GM18502 (cell line): ENCODE measurements at regions not wholly inside any gene's neighbourhood (a gene's known extent, or its start where the extent isn't known, plus 50 kb on each side); places are given as distances from the start of the nearest gene placed in this dataset.
"Not testable (repeated sequence)": the region's sequence is repeated elsewhere in the genome, so short reads cannot be mapped to it uniquely, and the experiment has no call there.

Experiments
- ATAC-seq: cut with Tn5 transposase; IDR thresholded peaks from one replicate; pipeline ENCODE4 v1.9.1; 2021; ENCODE audit warnings: mild to moderate bottlenecking; ENCODE audit not compliant: unreplicated experiment, poor library complexity

DNA sequence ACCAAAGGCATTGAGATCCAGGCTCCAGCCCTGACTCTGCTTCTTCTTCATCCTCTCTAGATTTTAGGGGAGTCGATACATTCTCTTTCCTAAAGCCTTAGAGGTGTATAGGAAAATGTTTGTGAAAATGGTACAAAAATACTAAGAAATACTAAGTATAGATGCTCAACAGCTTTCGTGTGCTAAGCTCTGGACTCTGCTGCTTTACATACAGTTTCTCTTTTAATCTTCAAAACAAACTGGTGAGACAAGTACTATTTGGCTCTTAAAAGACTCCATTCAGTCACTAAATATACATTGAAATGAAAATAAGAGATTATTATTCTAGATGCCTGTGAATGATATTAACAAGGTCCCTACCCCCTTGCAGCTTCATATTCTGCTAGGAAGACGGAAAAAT is 174.5 kb upstream of the TRPM3 start:
- no peak for ATAC-seq

DNA sequence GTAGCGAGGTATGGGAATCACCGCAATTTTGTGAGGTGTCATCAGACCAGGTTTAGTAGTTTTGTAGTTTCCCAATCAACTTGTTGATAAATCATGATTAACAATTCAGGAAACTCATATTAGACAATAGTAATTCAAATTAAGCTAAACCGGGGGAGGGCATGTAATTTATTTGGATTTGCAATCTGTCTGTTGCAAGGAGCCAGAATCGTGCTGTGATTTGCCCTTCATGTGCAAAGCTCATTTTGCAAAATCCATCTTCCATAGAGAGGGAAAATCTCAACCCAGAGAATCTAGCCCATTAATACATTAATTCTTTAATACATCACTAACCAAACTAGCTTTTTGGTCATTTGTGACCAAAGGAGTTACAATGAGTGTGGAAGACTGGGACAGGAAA is 164.7 kb upstream of the TRPM3 start:
- ATAC-seq, result no peak

DNA sequence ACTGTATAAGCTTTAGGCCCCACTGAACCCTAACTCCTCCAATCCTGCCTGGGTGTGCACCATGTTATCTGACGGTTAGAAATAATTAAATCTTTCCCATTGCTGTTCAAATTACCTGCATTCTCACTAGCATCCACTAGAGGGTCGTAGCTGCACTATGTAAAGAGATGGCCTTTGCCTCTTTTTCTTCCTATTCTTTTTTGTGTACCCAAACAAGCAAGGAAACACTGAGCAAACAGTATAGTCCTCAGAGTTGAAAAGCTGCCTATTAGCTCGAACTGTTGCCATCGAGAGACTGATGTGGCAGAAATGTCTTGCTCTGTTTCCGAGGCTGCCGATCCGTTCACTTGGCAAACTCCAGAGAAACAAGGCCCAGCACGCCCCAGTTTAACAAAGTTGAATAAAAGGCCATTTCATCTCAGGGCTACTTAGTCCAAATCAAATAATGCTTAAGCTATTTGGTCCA is 163.8 kb upstream of the TRPM3 start:
- peak; percentile 91 for ATAC-seq

DNA sequence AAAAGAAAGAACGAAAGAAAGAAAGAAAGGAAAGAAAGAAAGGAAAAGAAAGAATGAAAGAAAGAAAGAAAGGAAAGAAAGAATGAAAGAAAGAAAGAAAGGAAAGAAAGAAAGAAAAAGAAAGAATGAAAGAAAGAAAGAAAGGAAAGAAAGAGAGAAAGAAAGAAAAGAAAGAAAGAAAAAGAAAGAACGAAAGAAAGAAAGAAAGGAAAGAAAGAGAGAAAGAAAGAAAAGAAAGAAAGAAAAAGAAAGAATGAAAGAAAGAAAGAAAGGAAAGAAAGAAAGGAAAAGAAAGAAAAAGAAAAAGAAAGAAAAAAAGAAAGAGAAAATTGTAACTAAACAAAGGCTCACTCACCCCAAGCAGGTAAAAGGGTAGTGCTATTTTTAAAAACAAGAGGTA is 160.7 kb upstream of the TRPM3 start:
- ATAC-seq, result not testable (repeated sequence)

DNA sequence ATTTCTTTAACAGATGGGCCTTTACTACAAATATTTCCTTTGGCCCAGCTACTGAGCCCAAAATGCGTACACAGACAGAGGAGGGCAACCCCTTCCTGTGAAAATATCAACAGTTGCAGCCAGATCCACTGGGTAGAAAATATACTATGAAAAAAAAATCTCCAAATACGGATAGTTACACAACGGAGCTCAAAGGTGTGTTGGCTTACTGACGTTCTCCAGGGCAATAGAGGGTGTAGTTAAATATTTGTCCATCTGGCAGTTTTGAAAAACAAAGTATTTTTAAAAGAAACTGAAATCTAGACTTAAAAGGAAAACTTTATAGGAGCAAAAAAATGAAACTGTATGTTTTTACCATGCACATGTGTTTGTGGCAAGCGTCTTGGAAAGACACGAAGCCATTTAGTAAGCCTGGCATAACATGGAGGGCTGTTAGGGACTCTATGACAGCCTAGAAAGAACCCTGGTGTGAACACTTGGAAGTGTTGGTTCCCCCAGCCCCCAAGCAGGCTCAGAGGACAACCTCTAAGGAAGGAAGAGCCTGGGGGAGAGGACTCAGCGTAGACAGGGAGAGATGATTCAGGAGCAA is 157.8 kb upstream of the TRPM3 start:
- ATAC-seq, result no peak

DNA sequence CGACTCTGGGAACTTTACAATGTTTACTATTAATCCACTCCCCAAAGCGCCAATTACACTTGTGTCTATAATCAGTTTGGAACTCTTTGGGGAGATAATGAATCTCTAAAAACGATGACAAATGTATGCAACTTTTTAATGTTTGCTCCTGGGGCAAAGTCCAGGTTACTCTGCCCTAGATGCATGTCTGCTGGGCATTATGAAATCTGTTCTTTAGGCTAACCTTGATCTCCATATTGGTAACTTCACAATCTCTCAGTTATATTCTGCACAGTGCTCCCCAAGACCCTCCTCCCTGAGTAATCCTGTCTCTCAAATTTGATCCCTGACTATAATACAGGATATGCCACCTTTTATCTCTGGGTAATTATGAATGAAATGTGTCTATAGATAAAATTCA is 152.2 kb upstream of the TRPM3 start:
- ATAC-seq, result no peak

DNA sequence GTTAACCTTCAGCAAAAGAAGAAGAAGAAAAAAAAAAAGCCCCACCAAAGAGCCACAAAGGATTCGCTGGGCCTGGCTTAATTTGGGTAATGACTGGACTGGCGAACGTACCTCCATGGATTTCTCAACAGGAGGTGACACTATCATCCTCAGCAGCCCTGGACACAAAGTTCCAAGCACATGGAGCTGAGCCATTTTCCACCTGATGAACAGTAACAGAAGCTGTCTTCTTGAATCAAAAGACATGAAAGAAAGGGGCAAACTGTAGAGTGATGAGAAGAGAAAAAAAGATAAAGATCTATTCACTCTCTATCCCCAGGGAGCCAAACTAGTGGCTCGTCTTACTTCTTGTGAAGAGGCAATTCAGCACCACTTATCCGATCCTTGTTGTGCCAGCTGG is 150.2 kb upstream of the TRPM3 start:
- no peak for ATAC-seq

DNA sequence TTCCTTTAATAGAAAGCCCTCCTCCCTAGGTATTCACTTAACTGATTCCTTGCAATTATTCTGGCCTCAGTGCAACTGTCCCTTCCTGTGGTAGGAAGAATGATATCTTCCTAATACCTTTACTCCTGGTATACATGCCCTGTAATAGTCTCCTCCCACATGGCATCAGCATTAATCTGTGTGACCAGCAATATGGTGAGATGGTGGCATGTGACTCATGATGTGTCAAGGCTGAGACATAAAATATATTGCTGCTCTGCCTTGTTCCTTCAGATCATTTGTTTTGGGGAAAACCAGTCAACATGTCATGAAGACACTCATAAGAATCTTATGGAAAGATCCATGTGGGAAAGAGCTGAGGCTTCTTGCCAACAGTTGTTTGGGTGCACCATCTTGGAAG is 149.1 kb upstream of the TRPM3 start:
- no peak for ATAC-seq

DNA sequence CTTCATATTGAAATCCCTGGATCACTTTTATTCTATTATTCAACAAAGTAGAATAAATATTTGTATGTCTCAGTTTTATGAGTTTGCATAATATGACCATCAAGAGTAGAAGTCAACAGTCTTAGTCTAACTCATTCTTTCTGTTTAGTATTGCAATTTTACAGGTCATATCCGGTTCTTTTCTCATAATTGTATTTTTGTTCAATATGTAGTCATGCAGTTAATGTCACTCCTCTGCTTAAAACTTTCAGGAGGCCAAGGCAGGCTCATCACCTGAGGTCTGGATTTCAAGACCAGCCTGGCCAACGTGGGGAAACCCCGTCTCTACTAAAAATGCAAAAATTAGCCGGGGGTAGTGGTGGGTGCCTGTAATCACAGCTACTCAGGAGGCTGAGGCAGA is 148.4 kb upstream of the TRPM3 start:
- no peak for ATAC-seq

DNA sequence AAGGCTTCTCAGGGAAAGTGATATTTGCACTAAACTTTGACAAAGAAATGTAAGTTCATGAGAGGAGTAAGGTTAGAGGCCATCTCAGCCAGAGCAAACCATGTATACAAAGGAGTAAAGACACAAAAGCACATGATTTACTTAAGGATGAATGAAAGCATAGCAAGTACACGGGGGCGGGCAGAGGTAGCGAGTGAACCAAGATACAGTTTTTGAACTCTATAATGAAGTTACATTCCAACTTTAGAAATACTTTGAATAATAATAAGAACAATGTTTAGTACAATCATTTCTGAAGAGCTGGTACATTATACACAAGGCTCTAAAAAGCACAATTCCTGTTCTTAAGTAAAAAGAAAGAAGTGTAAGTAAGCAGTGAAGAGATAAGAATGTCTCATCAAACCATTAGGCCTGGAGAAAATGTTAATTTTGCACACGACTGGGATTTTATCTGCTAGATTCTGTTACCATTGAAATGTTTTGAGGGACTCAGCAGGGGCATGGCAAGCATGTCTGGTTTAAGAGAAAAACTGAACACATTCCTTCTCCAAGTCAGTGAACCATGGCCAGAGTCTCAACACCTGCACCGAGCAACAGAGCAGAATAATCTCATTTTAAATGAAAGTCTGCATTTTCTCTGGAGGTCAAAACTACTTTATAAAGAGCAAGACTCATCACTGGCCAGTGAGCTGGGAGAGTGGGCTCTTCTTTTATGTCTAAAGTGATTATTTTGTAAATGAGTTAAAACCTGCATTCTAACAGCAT is 147.6 kb upstream of the TRPM3 start:
- ATAC-seq, result no peak

DNA sequence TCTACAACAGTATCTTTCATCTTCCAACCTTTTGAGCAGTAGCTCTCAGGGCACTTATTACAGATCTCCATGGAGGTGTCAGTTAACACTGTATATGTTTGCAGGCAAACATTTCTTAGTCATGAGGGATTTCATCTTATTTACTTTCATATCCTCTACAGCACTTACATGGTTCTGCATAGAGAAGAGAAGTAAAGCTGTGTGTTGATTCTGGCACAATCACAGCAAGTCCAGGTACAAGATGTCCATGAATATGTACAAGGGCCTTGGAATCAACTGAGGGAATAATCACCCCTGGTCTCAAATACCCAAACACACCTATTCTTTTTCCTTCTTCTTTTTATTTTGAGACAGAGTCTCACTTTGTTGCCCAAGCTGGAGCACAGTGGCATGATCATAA is 142.0 kb upstream of the TRPM3 start:
- ATAC-seq, result no peak

DNA sequence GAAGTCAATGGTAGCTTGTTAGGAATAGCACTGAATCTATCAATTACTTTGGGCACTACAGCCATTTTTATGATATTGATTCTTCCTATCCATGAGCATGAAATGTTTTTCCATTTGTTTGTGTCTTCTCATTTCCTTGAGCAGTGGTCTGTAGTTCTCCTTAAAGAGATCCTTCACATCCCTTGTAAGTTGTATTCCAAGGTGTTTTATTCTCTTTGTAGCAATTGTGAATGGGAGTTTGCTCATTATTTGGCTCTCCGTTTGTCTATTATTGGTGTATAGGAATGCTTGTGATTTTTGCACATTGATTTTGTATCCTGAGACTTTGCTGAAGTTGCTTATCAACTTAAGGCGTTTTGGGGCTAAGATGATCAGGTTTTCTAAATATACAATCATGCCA is 139.0 kb upstream of the TRPM3 start:
- not testable (repeated sequence) for ATAC-seq

DNA sequence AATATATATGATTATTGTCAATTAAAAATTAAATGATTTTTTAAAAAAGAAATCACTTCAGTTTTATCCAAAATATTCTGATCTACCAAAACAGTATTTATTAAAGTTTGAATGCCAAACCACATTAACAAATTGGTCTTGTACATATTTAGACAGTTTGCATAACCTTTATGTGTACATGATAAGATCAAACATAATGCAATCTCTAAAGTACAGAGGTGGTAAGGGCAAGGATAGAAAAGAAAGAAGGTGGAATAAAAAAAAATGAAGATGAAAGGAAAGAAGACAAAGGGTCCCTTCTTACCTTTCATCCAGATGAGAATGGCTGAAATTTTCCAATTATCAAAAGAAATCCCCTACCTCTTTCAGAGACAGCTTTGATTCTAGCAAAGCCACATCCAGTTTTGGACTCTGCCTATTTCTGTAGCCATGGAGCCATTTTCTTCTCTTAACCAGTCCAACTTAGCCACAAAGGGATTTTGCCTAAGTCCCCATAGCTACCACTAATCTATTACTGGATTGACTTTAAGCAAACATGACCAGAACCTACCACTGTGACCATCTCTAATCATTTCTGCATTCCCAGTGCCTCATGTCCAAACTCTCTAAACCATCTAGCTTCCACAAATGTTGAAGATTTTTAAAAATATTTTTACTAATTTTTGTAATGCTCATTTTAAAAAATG is 133.3 kb upstream of the TRPM3 start:
- ATAC-seq, result no peak

DNA sequence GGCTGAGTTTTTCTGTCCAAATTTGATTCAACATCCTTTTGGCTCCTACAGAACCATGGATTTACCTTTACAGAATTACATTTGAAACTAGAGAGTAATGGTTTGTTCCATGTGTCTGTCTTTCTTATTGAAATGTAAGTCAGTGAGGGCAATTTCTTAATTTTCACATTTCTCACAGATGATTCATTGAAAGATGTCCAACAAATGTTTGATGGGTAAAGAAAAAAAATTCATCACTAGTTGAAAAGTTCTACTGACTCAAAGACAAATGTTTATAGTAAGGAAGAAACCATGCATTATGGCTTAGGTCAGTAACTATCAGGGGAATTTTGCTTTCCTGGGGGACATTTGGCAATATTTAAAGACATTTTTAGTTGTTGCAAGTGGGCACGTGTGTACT is 131.6 kb upstream of the TRPM3 start:
- ATAC-seq, result no peak

DNA sequence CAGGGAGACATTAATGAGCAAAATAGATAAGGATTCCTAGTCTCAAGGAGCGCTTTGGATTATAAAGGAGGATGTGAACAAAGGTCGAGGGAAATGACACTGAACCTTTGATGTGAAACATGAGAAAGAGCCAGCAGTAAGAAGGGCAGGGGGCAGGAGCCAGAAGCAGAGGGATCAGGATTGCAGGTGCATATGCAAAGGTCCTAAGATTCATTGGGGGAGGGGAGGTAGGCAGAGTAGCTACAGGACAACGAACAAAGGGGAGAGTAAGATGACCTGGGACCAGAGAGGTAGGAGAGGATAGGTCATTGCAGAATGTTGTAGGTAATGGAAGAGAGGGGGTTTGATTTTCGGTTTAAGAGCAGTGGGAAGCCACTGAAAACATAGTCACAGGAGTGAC is 129.2 kb upstream of the TRPM3 start:
- no peak for ATAC-seq

DNA sequence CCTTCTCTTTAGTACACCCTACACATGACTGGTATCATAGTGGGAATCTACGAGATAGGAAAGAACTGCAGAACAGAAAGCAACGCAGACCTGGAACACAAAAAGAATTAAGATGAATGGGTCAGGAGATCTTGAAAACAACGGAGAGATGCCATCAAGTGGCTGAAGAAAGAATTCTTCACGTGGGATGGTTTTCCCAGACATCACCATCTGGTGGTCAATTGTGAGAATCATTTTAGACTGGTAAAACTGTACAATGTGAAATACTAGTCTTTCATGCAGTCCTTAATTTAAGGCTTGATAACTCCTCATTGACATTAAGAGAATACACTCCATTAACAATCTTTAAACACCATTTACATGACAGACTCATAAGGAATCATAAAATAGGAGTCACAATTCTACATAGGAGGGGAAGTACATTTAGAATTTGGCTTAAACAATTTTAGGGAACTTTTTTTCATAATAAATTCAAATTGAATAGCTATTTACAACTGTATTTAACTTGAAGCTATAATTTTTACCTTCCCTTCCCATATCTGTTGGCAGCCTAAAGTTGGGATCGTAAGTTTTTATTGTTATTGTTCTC is 128.4 kb upstream of the TRPM3 start:
- peak; percentile 94 for ATAC-seq

DNA sequence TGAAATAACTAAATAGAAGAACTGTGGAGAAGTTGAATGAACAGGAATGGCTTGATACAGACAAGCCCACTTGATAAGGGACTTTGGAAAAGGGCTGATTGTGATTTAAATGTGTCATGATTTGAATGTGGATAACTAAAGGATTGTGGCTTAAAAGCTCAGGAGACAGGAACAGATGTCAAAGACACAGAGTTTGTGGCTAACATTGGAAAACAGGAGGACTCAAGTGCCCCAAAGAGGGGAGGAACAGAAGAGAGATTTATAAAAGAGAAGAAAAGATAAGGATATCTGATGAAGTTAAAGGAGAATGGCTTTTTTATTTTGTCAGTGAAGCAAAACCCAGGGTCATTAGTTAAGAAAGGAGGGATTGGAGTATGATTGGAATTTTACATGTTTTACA is 124.2 kb upstream of the TRPM3 start:
- no peak for ATAC-seq

DNA sequence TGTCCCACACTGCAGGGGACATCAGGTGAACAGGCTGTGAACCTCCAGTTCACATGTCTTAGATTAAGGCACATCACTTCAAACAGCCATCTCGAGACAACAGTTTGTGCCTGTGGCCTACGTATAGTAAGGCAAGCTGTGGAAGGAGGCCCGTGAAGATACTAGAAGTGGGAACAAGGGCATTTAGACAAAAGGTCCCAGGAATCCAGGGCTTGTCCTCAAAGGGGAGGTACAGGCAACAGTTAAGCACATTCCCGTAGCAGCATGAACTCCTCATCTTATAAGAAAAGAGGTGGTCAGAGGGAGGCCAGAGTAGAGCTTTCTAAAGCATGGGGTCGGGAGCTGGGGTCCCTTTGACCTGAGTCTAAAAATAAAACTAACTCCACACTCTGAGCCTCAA is 122.5 kb upstream of the TRPM3 start:
- ATAC-seq, result no peak

DNA sequence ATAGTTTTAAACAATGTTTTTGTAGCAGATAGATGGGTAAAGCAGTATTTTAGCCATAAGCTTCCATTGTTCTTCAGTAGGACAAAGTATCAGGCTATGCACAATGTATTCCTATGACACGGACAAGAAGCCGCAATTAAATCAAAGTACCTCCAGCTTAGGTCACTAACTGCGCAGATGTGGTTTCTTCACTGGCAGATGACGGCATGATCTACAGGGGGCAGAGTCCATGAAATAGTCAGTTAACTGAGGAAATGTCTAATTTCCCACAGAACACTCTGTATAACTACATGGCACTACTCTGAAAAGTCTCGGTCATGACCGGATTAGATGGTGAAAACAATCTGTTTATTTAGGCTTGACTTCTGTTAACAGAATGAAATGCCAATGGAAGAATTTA is 120.7 kb upstream of the TRPM3 start:
- no peak for ATAC-seq

DNA sequence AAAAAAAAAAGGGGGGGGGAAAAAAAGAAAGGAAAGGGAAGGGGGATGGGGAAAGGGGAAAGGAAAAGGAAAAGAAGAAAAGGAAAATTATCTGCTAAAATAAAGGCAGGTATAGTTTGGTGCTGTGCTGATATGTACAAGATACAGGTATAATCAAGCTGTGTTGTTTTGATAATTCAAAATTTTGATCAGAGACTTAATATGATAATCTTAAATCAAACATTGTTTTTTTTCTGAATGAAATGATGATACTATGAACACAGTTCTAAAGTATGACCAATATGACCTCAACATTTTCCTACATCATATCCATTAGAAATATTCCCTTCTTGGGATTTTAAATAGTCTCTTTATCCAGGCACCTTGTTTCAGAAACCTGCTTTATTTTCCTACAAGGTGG is 115.6 kb upstream of the TRPM3 start:
- no peak for ATAC-seq

DNA sequence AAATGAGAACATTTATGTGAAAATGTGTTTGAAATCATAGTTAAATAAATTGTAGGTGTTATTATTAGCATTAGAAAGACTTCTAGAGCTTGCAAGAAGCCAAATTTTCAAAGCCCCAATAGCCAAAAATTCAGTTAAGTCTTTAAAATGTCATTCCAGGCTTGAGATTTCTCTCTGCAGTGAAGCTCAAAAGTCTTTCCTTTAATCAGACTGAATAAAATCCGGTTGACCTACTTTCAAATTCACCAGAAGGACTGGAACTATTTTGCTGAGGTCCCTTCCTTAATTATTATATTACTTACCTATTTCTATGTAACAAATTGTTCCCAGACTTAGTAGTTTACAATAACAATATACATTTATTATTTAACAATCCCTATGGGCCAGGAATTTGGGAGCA is 112.2 kb upstream of the TRPM3 start:
- ATAC-seq, result no peak
